ENCODE measurements at regions not wholly inside any gene's neighbourhood (a gene's known extent, or its start where the extent isn't known, plus 50 kb on each side); places are given as distances from the start of the nearest gene placed in this dataset.

DNA sequence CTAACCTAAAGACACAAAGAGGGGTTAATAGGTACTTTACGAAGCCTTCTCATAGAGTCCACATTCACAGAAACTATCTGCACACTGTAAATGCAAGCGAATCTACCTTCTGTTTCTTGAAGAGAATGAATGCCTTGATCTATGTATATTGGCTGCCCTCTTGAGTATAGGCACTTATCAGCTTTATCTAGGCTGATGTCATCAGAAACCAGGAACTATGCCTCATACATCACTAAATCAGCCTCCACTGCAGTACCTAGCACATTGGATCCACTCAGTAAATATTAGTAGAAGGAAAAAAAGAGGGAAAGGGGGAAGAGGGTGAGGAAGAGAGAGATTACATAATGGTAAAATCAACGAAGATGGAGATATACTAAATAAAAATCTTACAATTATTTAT is 477.1 kb downstream of the CAAP1 start:
- TF ChIP-seq, protein P1, sequence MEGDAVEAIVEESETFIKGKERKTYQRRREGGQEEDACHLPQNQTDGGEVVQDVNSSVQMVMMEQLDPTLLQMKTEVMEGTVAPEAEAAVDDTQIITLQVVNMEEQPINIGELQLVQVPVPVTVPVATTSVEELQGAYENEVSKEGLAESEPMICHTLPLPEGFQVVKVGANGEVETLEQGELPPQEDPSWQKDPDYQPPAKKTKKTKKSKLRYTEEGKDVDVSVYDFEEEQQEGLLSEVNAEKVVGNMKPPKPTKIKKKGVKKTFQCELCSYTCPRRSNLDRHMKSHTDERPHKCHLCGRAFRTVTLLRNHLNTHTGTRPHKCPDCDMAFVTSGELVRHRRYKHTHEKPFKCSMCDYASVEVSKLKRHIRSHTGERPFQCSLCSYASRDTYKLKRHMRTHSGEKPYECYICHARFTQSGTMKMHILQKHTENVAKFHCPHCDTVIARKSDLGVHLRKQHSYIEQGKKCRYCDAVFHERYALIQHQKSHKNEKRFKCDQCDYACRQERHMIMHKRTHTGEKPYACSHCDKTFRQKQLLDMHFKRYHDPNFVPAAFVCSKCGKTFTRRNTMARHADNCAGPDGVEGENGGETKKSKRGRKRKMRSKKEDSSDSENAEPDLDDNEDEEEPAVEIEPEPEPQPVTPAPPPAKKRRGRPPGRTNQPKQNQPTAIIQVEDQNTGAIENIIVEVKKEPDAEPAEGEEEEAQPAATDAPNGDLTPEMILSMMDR (IDR thresholded peaks at IDR 0.05): no peak
- no peak for TF ChIP-seq EP300 (IDR thresholded peaks at IDR 0.05)
